Cardiac muscle cell (in vitro differentiated cells and primary cell): ENCODE measurements at regions not wholly inside any gene's neighbourhood (a gene's known extent, or its start where the extent isn't known, plus 50 kb on each side); places are given as distances from the start of the nearest gene placed in this dataset.
A peak's percentile ranks its signal among the peaks of the same experiment; 100 is the strongest.

Experiments
- DNase-seq, 2 donors: peaks; one replicate each; pipeline versions ENCODE4 v3.0.0 to v3.0.0-alpha.2; 2010 to 2017; ENCODE audit warnings: low read depth in 1 of 2, low spot score in 1 of 2
- H3K27ac ChIP-seq: fragments of 200-600 bp; sonication (generic); 2 replicates; pipeline ENCODE4 v1.5.1; 2016
- H3K27me3 ChIP-seq: fragments of 200-600 bp; sonication (generic); 2 replicates; pipeline ENCODE4 v1.6.0; 2016; ENCODE audit warnings: control low read depth
- H3K36me3 ChIP-seq: fragments of 200-600 bp; sonication (generic); 2 replicates; pipeline ENCODE4 v1.5.1; 2016; ENCODE audit warnings: control low read depth
- H3K4me1 ChIP-seq: fragments of 200-600 bp; sonication (generic); 2 replicates; pipeline ENCODE4 v1.8.1; 2017; ENCODE audit warnings: low read depth, mild to moderate bottlenecking, mixed run types
- H3K4me3 ChIP-seq: fragments of 200-600 bp; sonication (generic); 2 replicates; pipeline ENCODE4 v1.5.1; 2016; ENCODE audit warnings: mild to moderate bottlenecking
- H3K9me3 ChIP-seq: fragments of 200-600 bp; sonication (generic); 2 replicates; pipeline ENCODE4 v1.5.1; 2017; ENCODE audit warnings: low read depth, mild to moderate bottlenecking, control low read depth
- TF ChIP-seq, protein P1 (sequence below): IDR thresholded peaks from 2 replicates; pipeline ENCODE4 v1.5.1; 2012; ENCODE audit warnings: low read depth, mild to moderate bottlenecking, low read length

- Histone ChIP-seq H3K4me1 (no peaks in the 10 kb centered on the region), H3K27ac (no peak overlapping the region), H3K27me3 (no peaks in the 10 kb centered on the region), H3K36me3 (no peaks in the 10 kb centered on the region), H3K9me3 (no peaks in the 10 kb centered on the region), H3K4me3 (no peak overlapping the region)
- TF ChIP-seq, protein P1, sequence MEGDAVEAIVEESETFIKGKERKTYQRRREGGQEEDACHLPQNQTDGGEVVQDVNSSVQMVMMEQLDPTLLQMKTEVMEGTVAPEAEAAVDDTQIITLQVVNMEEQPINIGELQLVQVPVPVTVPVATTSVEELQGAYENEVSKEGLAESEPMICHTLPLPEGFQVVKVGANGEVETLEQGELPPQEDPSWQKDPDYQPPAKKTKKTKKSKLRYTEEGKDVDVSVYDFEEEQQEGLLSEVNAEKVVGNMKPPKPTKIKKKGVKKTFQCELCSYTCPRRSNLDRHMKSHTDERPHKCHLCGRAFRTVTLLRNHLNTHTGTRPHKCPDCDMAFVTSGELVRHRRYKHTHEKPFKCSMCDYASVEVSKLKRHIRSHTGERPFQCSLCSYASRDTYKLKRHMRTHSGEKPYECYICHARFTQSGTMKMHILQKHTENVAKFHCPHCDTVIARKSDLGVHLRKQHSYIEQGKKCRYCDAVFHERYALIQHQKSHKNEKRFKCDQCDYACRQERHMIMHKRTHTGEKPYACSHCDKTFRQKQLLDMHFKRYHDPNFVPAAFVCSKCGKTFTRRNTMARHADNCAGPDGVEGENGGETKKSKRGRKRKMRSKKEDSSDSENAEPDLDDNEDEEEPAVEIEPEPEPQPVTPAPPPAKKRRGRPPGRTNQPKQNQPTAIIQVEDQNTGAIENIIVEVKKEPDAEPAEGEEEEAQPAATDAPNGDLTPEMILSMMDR = no peak
- no peak for DNase-seq
Measured at GRCh38 chr2:234751275-234751973, 200.4 kb upstream of the SH3BP4 start.

DNA sequence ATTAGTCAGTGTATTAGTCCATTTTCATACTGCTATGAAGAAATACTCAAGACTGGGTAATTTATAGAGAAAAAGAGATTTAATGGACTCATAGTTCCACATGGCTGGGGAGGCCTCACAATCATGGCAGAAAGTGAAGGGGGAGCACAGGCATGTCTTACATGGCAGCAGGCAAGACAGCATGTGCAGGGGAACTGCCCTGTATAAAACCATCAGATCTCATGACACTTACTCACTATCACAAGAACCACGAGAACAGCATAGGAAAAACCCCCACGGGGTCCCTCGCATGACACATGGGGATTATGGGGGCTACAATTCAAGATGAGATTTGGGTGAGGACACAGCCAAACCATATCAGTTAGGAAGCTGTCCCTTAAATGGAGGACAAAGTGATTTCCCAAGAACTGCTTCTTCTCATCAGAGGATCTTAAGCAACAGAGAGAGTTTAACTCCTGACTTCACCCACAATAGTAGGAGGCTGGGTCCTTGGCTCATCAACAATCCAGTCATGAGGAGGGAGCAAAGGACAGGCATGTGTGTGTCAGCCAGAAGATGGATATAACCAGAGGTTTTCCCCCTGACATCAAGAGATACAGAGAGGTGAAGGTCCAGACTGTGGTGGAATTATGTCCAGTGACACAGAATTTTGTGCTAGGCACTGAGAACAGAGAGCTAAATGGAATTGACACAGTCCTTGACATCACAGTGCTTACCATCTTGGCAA lies 203.8 kb upstream of the SH3BP4 start:
- Histone ChIP-seq H3K9me3 (no peaks in the 10 kb centered on the region), H3K27me3 (no peaks in the 10 kb centered on the region), H3K4me1 (no peaks in the 10 kb centered on the region), H3K4me3 (no peak overlapping the region), H3K36me3 (no peaks in the 10 kb centered on the region), H3K27ac (no peak overlapping the region)
- TF ChIP-seq, protein P1 = no peak
- DNase-seq = no peak

- Histone ChIP-seq H3K36me3 (no peaks in the 10 kb centered on the region), H3K4me3 (no peak overlapping the region), H3K27ac (no peak overlapping the region), H3K27me3 (no peaks in the 10 kb centered on the region), H3K4me1 (no peaks in the 10 kb centered on the region), H3K9me3 (no peaks in the 10 kb centered on the region)
- DNase-seq = no peak
- TF ChIP-seq, protein P1 = no peak
Measured at GRCh38 chr2:234747032-234747431, 204.8 kb upstream of the SH3BP4 start.

- Histone ChIP-seq H3K27ac (no peak overlapping the region), H3K36me3 (no peaks in the 10 kb centered on the region), H3K27me3 (no peaks in the 10 kb centered on the region), H3K4me3 (no peak overlapping the region), H3K4me1 (no peaks in the 10 kb centered on the region), H3K9me3 (no peaks in the 10 kb centered on the region)
- TF ChIP-seq, protein P1 = peak; percentile 13
- DNase-seq = no peak
Measured at GRCh38 chr2:234745347-234745746, 206.5 kb upstream of the SH3BP4 start.

GRCh38 chr2:234741976-234742375 lies 209.8 kb upstream of the SH3BP4 start:
- no peaks in the 10 kb centered on the region for H3K9me3 ChIP-seq
- no peaks in the 10 kb centered on the region for H3K27me3 ChIP-seq
- H3K4me3 ChIP-seq = no peak overlapping the region
- no peak for DNase-seq
- H3K4me1 ChIP-seq = no peaks in the 10 kb centered on the region
- TF ChIP-seq, protein P1 = no peak
- H3K36me3 ChIP-seq = no peaks in the 10 kb centered on the region
- H3K27ac ChIP-seq = no peak overlapping the region
